ENCODE measurements at regions not wholly inside any gene's neighbourhood (a gene's known extent, or its start where the extent isn't known, plus 50 kb on each side); places are given as distances from the start of the nearest gene placed in this dataset.

- no peak for DNase-seq
- H3K27ac ChIP-seq (ENCODE audit: low read length): no peak overlapping the region
- no peak overlapping the region for H3K4me3 ChIP-seq (ENCODE audit: low read length)
- no CpG with 5 or more reads among the region's 1 CpG for WGBS (ENCODE audit: insufficient coverage, low lambda C conversion rate)
- H3K36me3 ChIP-seq (ENCODE audit: control insufficient read depth, insufficient read depth, low read length): no peaks in the 10 kb centered on the region
- no peaks in the 10 kb centered on the region for H3K27me3 ChIP-seq (ENCODE audit: control insufficient read depth, insufficient read depth, low read length)
- no peaks in the 10 kb centered on the region for H3K4me1 ChIP-seq (ENCODE audit: control insufficient read depth, insufficient read depth, low read length)
- H3K9me3 ChIP-seq (ENCODE audit: control insufficient read depth, low read depth, low read length): no peaks in the 10 kb centered on the region
Measured at GRCh38 chr1:119276558-119276957, 92.0 kb upstream of the HAO2 start.

- Histone ChIP-seq H3K27me3 (ENCODE audit: control insufficient read depth, insufficient read depth, low read length) (no peaks in the 10 kb centered on the region), H3K36me3 (ENCODE audit: control insufficient read depth, insufficient read depth, low read length) (no peaks in the 10 kb centered on the region), H3K4me1 (ENCODE audit: control insufficient read depth, insufficient read depth, low read length) (no peaks in the 10 kb centered on the region), H3K9me3 (ENCODE audit: control insufficient read depth, low read depth, low read length) (no peaks in the 10 kb centered on the region), H3K27ac (ENCODE audit: low read length) (no peak overlapping the region), H3K4me3 (ENCODE audit: low read length) (no peak overlapping the region)
- WGBS (ENCODE audit: insufficient coverage, low lambda C conversion rate): 100% methylated on average over 1 of the region's 8 CpGs
- no peak for DNase-seq
Measured at GRCh38 chr1:119279456-119280381, 88.9 kb upstream of the HAO2 start.

DNA sequence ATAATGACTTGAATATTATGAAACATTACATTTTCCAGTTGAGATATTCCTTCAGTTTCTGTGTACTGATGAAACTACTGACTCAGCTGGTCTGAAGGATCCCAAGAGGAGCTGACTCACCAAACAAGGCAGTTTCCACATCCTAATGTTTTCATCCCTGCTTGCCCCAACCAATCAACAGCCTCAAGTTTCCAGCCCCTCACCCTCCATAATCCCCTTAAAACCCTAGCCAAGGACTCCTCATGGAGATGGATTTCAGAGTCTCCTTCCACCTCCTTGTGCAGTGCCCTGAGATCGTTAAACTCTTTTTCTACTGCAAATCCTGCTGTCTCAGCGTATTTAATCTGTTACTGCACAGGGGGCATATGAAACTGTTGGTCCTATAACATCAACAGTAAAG, 83.1 kb upstream of the HAO2 start:
- no peaks in the 10 kb centered on the region for H3K27me3 ChIP-seq (ENCODE audit: control insufficient read depth, insufficient read depth, low read length)
- H3K9me3 ChIP-seq (ENCODE audit: control insufficient read depth, low read depth, low read length): no peaks in the 10 kb centered on the region
- no peak overlapping the region for H3K4me3 ChIP-seq (ENCODE audit: low read length)
- H3K36me3 ChIP-seq (ENCODE audit: control insufficient read depth, insufficient read depth, low read length): no peaks in the 10 kb centered on the region
- no peak overlapping the region for H3K27ac ChIP-seq (ENCODE audit: low read length)
- WGBS (ENCODE audit: insufficient coverage, low lambda C conversion rate): no CpG with 5 or more reads among the region's 2 CpGs
- DNase-seq: peak in 1 of 2 donors; percentile 35
- no peaks in the 10 kb centered on the region for H3K4me1 ChIP-seq (ENCODE audit: control insufficient read depth, insufficient read depth, low read length)

- Histone ChIP-seq H3K9me3 (ENCODE audit: control insufficient read depth, low read depth, low read length) (no peaks in the 10 kb centered on the region), H3K27me3 (ENCODE audit: control insufficient read depth, insufficient read depth, low read length) (no peaks in the 10 kb centered on the region), H3K4me1 (ENCODE audit: control insufficient read depth, insufficient read depth, low read length) (no peaks in the 10 kb centered on the region), H3K4me3 (ENCODE audit: low read length) (no peak overlapping the region), H3K27ac (ENCODE audit: low read length) (no peak overlapping the region), H3K36me3 (ENCODE audit: control insufficient read depth, insufficient read depth, low read length) (no peaks in the 10 kb centered on the region)
- WGBS (ENCODE audit: insufficient coverage, low lambda C conversion rate): 30% methylated on average over 2 of the region's 8 CpGs
- peak in 1 of 2 donors; percentile 40 for DNase-seq
Measured at GRCh38 chr1:119286587-119287181, 81.9 kb upstream of the HAO2 start.

- no peaks in the 10 kb centered on the region for H3K9me3 ChIP-seq (ENCODE audit: control insufficient read depth, low read depth, low read length)
- WGBS (ENCODE audit: insufficient coverage, low lambda C conversion rate): no CpG with 5 or more reads among the region's 3 CpGs
- no peaks in the 10 kb centered on the region for H3K4me1 ChIP-seq (ENCODE audit: control insufficient read depth, insufficient read depth, low read length)
- DNase-seq: no peak
- H3K27ac ChIP-seq (ENCODE audit: low read length): no peak overlapping the region
- H3K27me3 ChIP-seq (ENCODE audit: control insufficient read depth, insufficient read depth, low read length): no peaks in the 10 kb centered on the region
- H3K4me3 ChIP-seq (ENCODE audit: low read length): no peak overlapping the region
- no peaks in the 10 kb centered on the region for H3K36me3 ChIP-seq (ENCODE audit: control insufficient read depth, insufficient read depth, low read length)
Measured at GRCh38 chr1:119288751-119289150, 79.8 kb upstream of the HAO2 start.

- Histone ChIP-seq H3K27ac (ENCODE audit: low read length) (no peak overlapping the region), H3K9me3 (ENCODE audit: control insufficient read depth, low read depth, low read length) (no peaks in the 10 kb centered on the region), H3K4me3 (ENCODE audit: low read length) (no peak overlapping the region), H3K27me3 (ENCODE audit: control insufficient read depth, insufficient read depth, low read length) (no peaks in the 10 kb centered on the region), H3K4me1 (ENCODE audit: control insufficient read depth, insufficient read depth, low read length) (no peaks in the 10 kb centered on the region), H3K36me3 (ENCODE audit: control insufficient read depth, insufficient read depth, low read length) (no peaks in the 10 kb centered on the region)
- no peak for DNase-seq
- no CpG with 5 or more reads among the region's 4 CpGs for WGBS (ENCODE audit: insufficient coverage, low lambda C conversion rate)
Measured at GRCh38 chr1:119290297-119290696, 78.3 kb upstream of the HAO2 start.

DNA sequence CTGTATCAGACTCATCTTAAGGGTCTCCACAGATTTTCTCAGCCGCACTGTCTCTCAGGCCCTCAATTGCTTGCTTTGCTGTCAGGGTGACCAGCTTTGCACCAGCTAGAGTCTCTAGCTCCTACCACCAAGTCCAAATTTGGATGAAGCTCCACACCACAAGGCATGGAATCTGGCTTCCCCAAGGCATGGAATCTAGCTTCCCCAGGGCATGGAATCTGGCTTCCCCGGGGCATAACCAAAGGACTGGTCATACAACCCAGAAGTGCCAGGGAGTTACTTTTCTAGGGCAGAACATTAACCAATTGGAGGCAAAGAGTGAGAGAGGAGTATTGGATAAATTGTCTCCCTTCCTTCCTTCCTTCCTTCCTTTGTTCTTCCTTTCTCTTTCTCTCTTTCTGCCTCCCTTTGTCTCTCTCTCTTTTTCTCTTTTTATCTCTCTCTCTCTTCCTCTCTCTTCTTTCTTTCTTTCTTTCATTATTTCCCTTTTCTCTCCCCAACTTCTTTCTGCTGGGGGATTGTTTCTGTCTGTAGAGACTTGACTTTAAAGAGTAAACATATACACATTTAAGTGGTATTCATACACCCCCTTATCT, 76.9 kb upstream of the HAO2 start:
- Histone ChIP-seq H3K9me3 (ENCODE audit: control insufficient read depth, low read depth, low read length) (no peaks in the 10 kb centered on the region), H3K27me3 (ENCODE audit: control insufficient read depth, insufficient read depth, low read length) (no peaks in the 10 kb centered on the region), H3K4me1 (ENCODE audit: control insufficient read depth, insufficient read depth, low read length) (no peaks in the 10 kb centered on the region), H3K36me3 (ENCODE audit: control insufficient read depth, insufficient read depth, low read length) (no peaks in the 10 kb centered on the region), H3K27ac (ENCODE audit: low read length) (no peak overlapping the region), H3K4me3 (ENCODE audit: low read length) (no peak overlapping the region)
- WGBS (ENCODE audit: insufficient coverage, low lambda C conversion rate): no CpG with 5 or more reads among the region's 2 CpGs
- DNase-seq: no peak

- no peaks in the 10 kb centered on the region for H3K4me1 ChIP-seq (ENCODE audit: control insufficient read depth, insufficient read depth, low read length)
- H3K27me3 ChIP-seq (ENCODE audit: control insufficient read depth, insufficient read depth, low read length): no peaks in the 10 kb centered on the region
- no peak for DNase-seq
- H3K36me3 ChIP-seq (ENCODE audit: control insufficient read depth, insufficient read depth, low read length): no peaks in the 10 kb centered on the region
- H3K9me3 ChIP-seq (ENCODE audit: control insufficient read depth, low read depth, low read length): no peaks in the 10 kb centered on the region
- no peak overlapping the region for H3K27ac ChIP-seq (ENCODE audit: low read length)
- WGBS (ENCODE audit: insufficient coverage, low lambda C conversion rate): no CpG with 5 or more reads among the region's 3 CpGs
- no peak overlapping the region for H3K4me3 ChIP-seq (ENCODE audit: low read length)
Measured at GRCh38 chr1:119293797-119294196, 74.8 kb upstream of the HAO2 start.

DNA sequence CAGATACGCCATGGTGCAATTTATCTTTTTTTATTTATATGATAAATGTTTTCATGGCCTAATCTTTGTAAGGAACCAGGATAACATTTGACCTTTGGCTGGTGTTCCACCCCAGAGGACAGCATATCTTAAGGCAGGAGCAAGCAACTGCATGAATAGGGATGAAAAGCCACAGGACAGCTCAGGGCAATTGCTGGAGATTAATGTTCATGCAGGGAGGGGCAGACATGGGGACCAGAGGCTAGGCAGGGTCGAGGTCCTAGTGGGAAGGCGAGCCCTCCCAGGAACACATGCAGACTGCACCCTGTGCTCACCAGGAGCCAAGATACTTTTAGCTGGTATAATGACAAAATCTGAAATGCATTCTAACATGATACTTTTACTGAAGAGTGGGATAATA, 74.4 kb upstream of the HAO2 start:
- Histone ChIP-seq H3K4me3 (ENCODE audit: low read length) (no peak overlapping the region), H3K27me3 (ENCODE audit: control insufficient read depth, insufficient read depth, low read length) (no peaks in the 10 kb centered on the region), H3K9me3 (ENCODE audit: control insufficient read depth, low read depth, low read length) (no peaks in the 10 kb centered on the region), H3K4me1 (ENCODE audit: control insufficient read depth, insufficient read depth, low read length) (no peaks in the 10 kb centered on the region), H3K36me3 (ENCODE audit: control insufficient read depth, insufficient read depth, low read length) (no peaks in the 10 kb centered on the region), H3K27ac (ENCODE audit: low read length) (no peak overlapping the region)
- DNase-seq: peak in 1 of 2 donors; percentile 31
- 31% methylated on average over 1 of the region's 3 CpGs for WGBS (ENCODE audit: insufficient coverage, low lambda C conversion rate)

- Histone ChIP-seq H3K4me1 (ENCODE audit: control insufficient read depth, insufficient read depth, low read length) (no peaks in the 10 kb centered on the region), H3K36me3 (ENCODE audit: control insufficient read depth, insufficient read depth, low read length) (no peaks in the 10 kb centered on the region), H3K9me3 (ENCODE audit: control insufficient read depth, low read depth, low read length) (no peaks in the 10 kb centered on the region), H3K27me3 (ENCODE audit: control insufficient read depth, insufficient read depth, low read length) (no peaks in the 10 kb centered on the region), H3K27ac (ENCODE audit: low read length) (no peak overlapping the region), H3K4me3 (ENCODE audit: low read length) (no peak overlapping the region)
- 20% methylated on average over 1 of the region's 2 CpGs for WGBS (ENCODE audit: insufficient coverage, low lambda C conversion rate)
- no peak for DNase-seq
Measured at GRCh38 chr1:119294722-119295121, 73.9 kb upstream of the HAO2 start.

Measured in large intestine (tissue), 3 donors.